ENCODE measurements at regions not wholly inside any gene's neighbourhood (a gene's known extent, or its start where the extent isn't known, plus 50 kb on each side); places are given as distances from the start of the nearest gene placed in this dataset.

- TF ChIP-seq NFRKB (IDR thresholded peaks at IDR 0.05) (no peak), SUZ12 (IDR thresholded peaks at IDR 0.05) (no peak)
These were observed 653.6 kb downstream of the NSUN3 start for GRCh38 chr3:94716326-94717018.
